K562 (cell line): ENCODE measurements at regions not wholly inside any gene's neighbourhood (a gene's known extent, or its start where the extent isn't known, plus 50 kb on each side); places are given as distances from the start of the nearest gene placed in this dataset.

ENCODE experiments used
- ARNT ChIP-seq, 2 experiments: fragments of 450-650 bp; IDR thresholded peaks; 2 replicates each; pipeline ENCODE4 v1.6.1; 2016; ENCODE audit warnings: mild to moderate bottlenecking in 1 of 2
- BCLAF1 ChIP-seq, 2 experiments: fragments of 450-650 bp in 1 of 2; IDR thresholded peaks; 2 replicates each; pipeline ENCODE4 v1.6.1; 2011 to 2017; ENCODE audit warnings: low read depth in 2 of 2, antibody characterized with exemption in 1 of 2, borderline replicate concordance in 1 of 2, low read length in 1 of 2, mild to moderate bottlenecking in 1 of 2, mixed read lengths in 1 of 2; ENCODE audit not compliant: control insufficient read depth in 1 of 2
- BHLHE40 ChIP-seq: IDR thresholded peaks from 2 replicates; pipeline ENCODE4 v1.6.1; 2011; ENCODE audit warnings: low read length, improper control_type of control experiment
- BRCA1 ChIP-seq, 2 experiments: fragments of 450-650 bp in 1 of 2; sonication (generic) in 1 of 2; formaldehyde crosslinking in 1 of 2; IDR thresholded peaks; 2 replicates each; pipeline versions ENCODE4 v1.5.0 to v1.6.1; 2017 to 2020; ENCODE audit warnings: mild to moderate bottlenecking in 1 of 2, missing genetic modification reagents in 1 of 2
- CEBPG ChIP-seq, 3 experiments: fragments of 200-800 bp in 1 of 3; sonication (Bioruptor generic) in 1 of 3; sonication (generic) in 1 of 3; formaldehyde crosslinking in 1 of 3; IDR thresholded peaks in 2 of 3; conservative IDR thresholded peaks in 1 of 3; 2 replicates each; pipeline versions ENCODE4 v1.6.1 to v1.8.0; 2016 to 2022; ENCODE audit warnings: missing compliant biosample characterization in 2 of 3, missing genetic modification characterization in 2 of 3, mild to moderate bottlenecking in 1 of 3, missing genetic modification reagents in 1 of 3
- CTBP1 ChIP-seq: fragments of 450-650 bp; IDR thresholded peaks from 2 replicates; pipeline ENCODE4 v1.6.1; 2016; ENCODE audit warnings: borderline replicate concordance
- FOSL1 ChIP-seq: fragments of 200-800 bp; sonication (Bioruptor generic); conservative IDR thresholded peaks from 2 replicates; pipeline ENCODE4 v1.6.1; 2016; ENCODE audit warnings: missing genetic modification characterization, missing compliant biosample characterization
- GTF2E2 ChIP-seq: fragments of 200-800 bp; sonication (Bioruptor generic); IDR thresholded peaks from 2 replicates; pipeline ENCODE4 v1.6.1; 2016; ENCODE audit warnings: missing genetic modification characterization, missing compliant biosample characterization
- IFI16 ChIP-seq: fragments of 250-450 bp; sonication (Bioruptor Pico); IDR thresholded peaks from 2 replicates; pipeline ENCODE4 v2.1.2; 2022; ENCODE audit warnings: mild to moderate bottlenecking, inconsistent platforms
- JUNB ChIP-seq: fragments of 450-650 bp; formaldehyde crosslinking; conservative IDR thresholded peaks from 2 replicates; pipeline ENCODE4 v1.4.0; 2020; ENCODE audit warnings: mild to moderate bottlenecking
- KAT8 ChIP-seq: fragments of 450-650 bp; IDR thresholded peaks from 2 replicates; pipeline ENCODE4 v1.6.1; 2016; ENCODE audit warnings: low read depth, mild to moderate bottlenecking
- MAFG ChIP-seq: fragments of 450-650 bp; conservative IDR thresholded peaks from 2 replicates; pipeline ENCODE4 v1.6.1; 2016; ENCODE audit warnings: missing genetic modification characterization, missing compliant biosample characterization
- MEF2D ChIP-seq: conservative IDR thresholded peaks from 2 replicates; pipeline ENCODE4 v1.6.1; 2016; ENCODE audit warnings: low read depth, missing genetic modification characterization, missing compliant biosample characterization
- NFYB ChIP-seq: IDR thresholded peaks from 2 replicates; pipeline ENCODE4 v1.6.1; 2011; ENCODE audit warnings: mild to moderate bottlenecking, moderate library complexity; ENCODE audit not compliant: insufficient read length; ENCODE audit errors: extremely low read depth
- RFX1 ChIP-seq: fragments of 450-650 bp; IDR thresholded peaks from 2 replicates; pipeline ENCODE4 v1.6.1; 2016; ENCODE audit warnings: mild to moderate bottlenecking, moderate library complexity
- SMARCE1 ChIP-seq: fragments of 450-650 bp; IDR thresholded peaks from 2 replicates; pipeline ENCODE4 v1.7.1; 2016; ENCODE audit warnings: mild to moderate bottlenecking
- TCF7L2 ChIP-seq: fragments of 150-350 bp; IDR thresholded peaks from 2 replicates; pipeline ENCODE4 v1.6.1; 2016; ENCODE audit warnings: low read depth, mild to moderate bottlenecking, low read length, moderate library complexity
- XRCC4 ChIP-seq: IDR thresholded peaks from one replicate; pipeline ENCODE4 v1.6.1; 2011; ENCODE audit not compliant: insufficient read depth, insufficient read length; ENCODE audit errors: extremely low read depth
- ZNF609 ChIP-seq: sonication (generic); formaldehyde crosslinking; IDR thresholded peaks from 2 replicates; pipeline ENCODE4 v1.8.1; 2023; ENCODE audit warnings: missing genetic modification reagents, mild to moderate bottlenecking, borderline replicate concordance
- ZNF79 ChIP-seq: fragments of 250-450 bp; sonication (Bioruptor Pico); IDR thresholded peaks from 2 replicates; pipeline ENCODE4 v1.4.0; 2020; ENCODE audit warnings: low read depth, mild to moderate bottlenecking, moderate library complexity

GRCh38 chr7:22647451-22648257 is 79.3 kb upstream of the IL6 start (continued):
- TF ChIP-seq SMARCE1 (peak; percentile 90), RFX1 (peak; percentile 18; the same call in 1 of the 2 replicates), CTBP1 (peak; percentile 74), NFYB (no peak), GTF2E2 (tag) (no peak; the same call in 1 of the 2 replicates), XRCC4 (no peak), ZNF609 (CRISPR knock-in tag) (no peak), MAFG (peak; percentile 66), KAT8 (no peak), MEF2D (peak; percentile 100), BCLAF1 (IDR thresholded peaks at IDR 0.05; ENCODE audit: borderline replicate concordance in 1 of 2, control insufficient read depth in 1 of 2, low read depth in 2 of 2, low read length in 1 of 2) (0 out of 4 replicates have a peak, but pooled peaks of 1 of the 2 experiments have one; percentile 25), IFI16 (CRISPR knock-in tag) (no peak), BRCA1 (IDR thresholded peaks at IDR 0.05) (no peak), BRCA1 (CRISPR knock-in tag; IDR thresholded peaks at IDR 0.05) (no peak), JUNB (0 out of 2 replicates have a peak, but pooled peaks have one; percentile 17), CEBPG (CRISPR knock-in tag; IDR thresholded peaks at IDR 0.05) (no peak), CEBPG (tag; conservative IDR thresholded peaks at IDR 0.05 in 1 of 2, IDR thresholded peaks at IDR 0.05 in 1 of 2) (peak in 1 of 2 experiments; percentile 41; a peak in 1 of 4 replicates), ZNF79 (CRISPR knock-in tag) (0 out of 2 replicates have a peak, but pooled peaks have one; percentile 21), TCF7L2 (peak; percentile 50; the same call in 1 of the 2 replicates), BHLHE40 (no peak), FOSL1 (tag) (peak; percentile 100), ARNT (IDR thresholded peaks at IDR 0.05) (0 out of 4 replicates have a peak, but pooled peaks of 1 of the 2 experiments have one; percentile 38)
